CD4-positive, alpha-beta T cell (primary cell): ENCODE measurements at regions not wholly inside any gene's neighbourhood (a gene's known extent, or its start where the extent isn't known, plus 50 kb on each side); places are given as distances from the start of the nearest gene placed in this dataset.

Experiments used
- ATAC-seq: fragments of 200-7000 bp; cut with Tn5 transposase; one replicate; pipeline ENCODE4 v1.10.0; 2022; ENCODE audit warnings: mild to moderate bottlenecking; ENCODE audit not compliant: poor library complexity
- CTCF ChIA-PET: fragments of 350-600 bp; sonication (Branson Sonifier 250); formaldehyde crosslinking; loops from one replicate; lab custom pipeline; 2021; ENCODE audit warnings: antibody characterized with exemption, inconsistent platforms; lab: Charles Lee
- POLR2A ChIA-PET: fragments of 350-600 bp; sonication (Branson Sonifier 250); formaldehyde crosslinking; loops from one replicate; lab custom pipeline; 2021; ENCODE audit warnings: antibody characterized with exemption, inconsistent platforms; lab: Charles Lee
- DNase-seq, 14 experiments: peaks; one replicate each; pipeline ENCODE4 v3.0.0-alpha.2; 2013 to 2020; ENCODE audit warnings: mixed read lengths in 2 of 14
- H3K27ac ChIP-seq, 2 donors: one replicate each; pipeline versions ENCODE4 v1.5.1 to v1.7.0; 2013; ENCODE audit warnings: low read length in 2 of 2, low read depth in 1 of 2, mild to moderate bottlenecking in 1 of 2
- H3K27me3 ChIP-seq, 2 experiments: 1 replicate in 1 of 2; 2 replicates in 1 of 2; pipeline versions ENCODE4 v1.6.1 to v1.7.0; 2013; ENCODE audit warnings: low read length in 2 of 2, control low read depth in 1 of 2, mild to moderate bottlenecking in 1 of 2, moderate library complexity in 1 of 2; ENCODE audit not compliant: insufficient read depth in 2 of 2, control insufficient read depth in 1 of 2
- H3K36me3 ChIP-seq: one replicate; pipeline ENCODE4 v1.6.1; 2013; ENCODE audit warnings: low read length, control low read depth; ENCODE audit not compliant: insufficient read depth
- H3K4me1 ChIP-seq: one replicate; pipeline ENCODE4 v1.6.1; 2013; ENCODE audit warnings: low read length, control low read depth; ENCODE audit not compliant: insufficient read depth
- H3K4me3 ChIP-seq: one replicate; pipeline ENCODE4 v1.5.1; 2013; ENCODE audit warnings: mild to moderate bottlenecking, low read length, moderate library complexity
- H3K9me3 ChIP-seq, 2 experiments: 1 replicate in 1 of 2; 2 replicates in 1 of 2; pipeline versions ENCODE4 v1.6.1 to v1.7.0; 2013; ENCODE audit warnings: low read length in 2 of 2, mild to moderate bottlenecking in 2 of 2, control low read depth in 1 of 2, moderate library complexity in 1 of 2; ENCODE audit not compliant: control insufficient read depth in 1 of 2, insufficient read depth in 1 of 2
- H3K27ac Mint-ChIP-seq: one replicate; pipeline ENCODE4 v1.8.0; 2020; ENCODE audit warnings: mixed read lengths
- H3K27me3 Mint-ChIP-seq: one replicate; pipeline ENCODE4 v1.8.0; 2021; ENCODE audit warnings: mixed read lengths
- H3K36me3 Mint-ChIP-seq: one replicate; pipeline ENCODE4 v1.8.0; 2021; ENCODE audit warnings: low read depth, mixed read lengths
- H3K4me1 Mint-ChIP-seq: one replicate; pipeline ENCODE4 v1.8.0; 2021; ENCODE audit warnings: low read depth, mixed read lengths
- H3K4me3 Mint-ChIP-seq: one replicate; pipeline ENCODE4 v1.8.0; 2020; ENCODE audit warnings: mild to moderate bottlenecking, mixed read lengths
- H3K9me3 Mint-ChIP-seq: one replicate; pipeline ENCODE4 v1.8.0; 2020; ENCODE audit warnings: mixed read lengths
- intact Hi-C, 2 experiments: fragments of 100-400 bp; cut with DNase I in 1 of 2; cut with micrococcal nuclease in 1 of 2; formaldehyde crosslinking; loops; one replicate each; pipeline versions ENCODE4 v1.15.1 to v1.9.0; 2023 to 2025; cut with DNase I, micrococcal nuclease
- TF ChIP-seq, protein P1 (sequence below): fragments of 200-600 bp; IDR thresholded peaks from one replicate; pipeline ENCODE4 v1.8.0; 2022; ENCODE audit warnings: antibody characterized with exemption, mild to moderate bottlenecking

DNA sequence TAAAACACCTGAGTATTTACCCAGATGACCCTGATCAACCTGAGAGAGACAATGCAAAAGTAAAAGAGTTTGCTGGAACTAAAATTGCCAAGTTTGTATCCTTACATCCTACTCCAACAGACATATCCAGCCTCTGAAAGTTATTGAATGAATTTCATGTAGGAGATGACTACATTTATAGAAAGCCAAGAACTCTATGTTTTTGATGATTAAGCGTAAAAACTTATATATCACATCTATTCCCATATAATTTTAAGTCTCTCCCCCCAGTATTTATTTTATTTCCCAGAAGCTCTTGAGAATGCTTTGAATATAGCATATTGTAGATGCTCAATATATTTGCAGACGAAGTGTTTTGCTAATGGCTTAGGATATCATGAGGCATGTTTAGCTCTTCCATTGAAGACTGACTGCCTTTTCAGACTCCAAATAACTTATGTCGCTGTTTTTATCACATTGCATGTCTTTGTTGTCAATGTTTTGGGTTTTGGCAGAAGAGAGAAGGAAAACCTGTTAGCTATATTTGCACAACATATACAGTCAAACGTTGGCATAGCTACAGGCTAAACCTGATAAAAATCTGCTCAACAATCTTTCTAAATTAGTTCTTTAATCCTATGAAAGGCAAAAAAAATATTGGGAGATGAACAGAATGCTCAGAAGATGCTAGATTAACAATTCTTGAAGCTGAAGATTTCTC is 213.6 kb downstream of the DIO2 start:
- no peak overlapping the region for H3K4me3 ChIP-seq
- Mint-ChIP-seq H3K27ac (no peak overlapping the region), H3K36me3 (no peaks in the 10 kb centered on the region), H3K4me3 (no peak overlapping the region), H3K27me3 (no peaks in the 10 kb centered on the region), H3K9me3 (peaks cover 8% of the 10 kb centered on the region), H3K4me1 (no peaks in the 10 kb centered on the region)
- H3K4me1 ChIP-seq: no peaks in the 10 kb centered on the region
- ChIA-PET CTCF (no interaction called here), POLR2A (no interaction called here)
- no peaks in the 10 kb centered on the region for H3K27me3 ChIP-seq
- H3K36me3 ChIP-seq: no peaks in the 10 kb centered on the region
- ATAC-seq (no peak), DNase-seq (no peak)
- TF ChIP-seq, protein P1, sequence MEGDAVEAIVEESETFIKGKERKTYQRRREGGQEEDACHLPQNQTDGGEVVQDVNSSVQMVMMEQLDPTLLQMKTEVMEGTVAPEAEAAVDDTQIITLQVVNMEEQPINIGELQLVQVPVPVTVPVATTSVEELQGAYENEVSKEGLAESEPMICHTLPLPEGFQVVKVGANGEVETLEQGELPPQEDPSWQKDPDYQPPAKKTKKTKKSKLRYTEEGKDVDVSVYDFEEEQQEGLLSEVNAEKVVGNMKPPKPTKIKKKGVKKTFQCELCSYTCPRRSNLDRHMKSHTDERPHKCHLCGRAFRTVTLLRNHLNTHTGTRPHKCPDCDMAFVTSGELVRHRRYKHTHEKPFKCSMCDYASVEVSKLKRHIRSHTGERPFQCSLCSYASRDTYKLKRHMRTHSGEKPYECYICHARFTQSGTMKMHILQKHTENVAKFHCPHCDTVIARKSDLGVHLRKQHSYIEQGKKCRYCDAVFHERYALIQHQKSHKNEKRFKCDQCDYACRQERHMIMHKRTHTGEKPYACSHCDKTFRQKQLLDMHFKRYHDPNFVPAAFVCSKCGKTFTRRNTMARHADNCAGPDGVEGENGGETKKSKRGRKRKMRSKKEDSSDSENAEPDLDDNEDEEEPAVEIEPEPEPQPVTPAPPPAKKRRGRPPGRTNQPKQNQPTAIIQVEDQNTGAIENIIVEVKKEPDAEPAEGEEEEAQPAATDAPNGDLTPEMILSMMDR: no peak
- H3K27ac ChIP-seq: no peak overlapping the region
- no peaks in the 10 kb centered on the region for H3K9me3 ChIP-seq
- intact Hi-C loops: no loop called here

DNA sequence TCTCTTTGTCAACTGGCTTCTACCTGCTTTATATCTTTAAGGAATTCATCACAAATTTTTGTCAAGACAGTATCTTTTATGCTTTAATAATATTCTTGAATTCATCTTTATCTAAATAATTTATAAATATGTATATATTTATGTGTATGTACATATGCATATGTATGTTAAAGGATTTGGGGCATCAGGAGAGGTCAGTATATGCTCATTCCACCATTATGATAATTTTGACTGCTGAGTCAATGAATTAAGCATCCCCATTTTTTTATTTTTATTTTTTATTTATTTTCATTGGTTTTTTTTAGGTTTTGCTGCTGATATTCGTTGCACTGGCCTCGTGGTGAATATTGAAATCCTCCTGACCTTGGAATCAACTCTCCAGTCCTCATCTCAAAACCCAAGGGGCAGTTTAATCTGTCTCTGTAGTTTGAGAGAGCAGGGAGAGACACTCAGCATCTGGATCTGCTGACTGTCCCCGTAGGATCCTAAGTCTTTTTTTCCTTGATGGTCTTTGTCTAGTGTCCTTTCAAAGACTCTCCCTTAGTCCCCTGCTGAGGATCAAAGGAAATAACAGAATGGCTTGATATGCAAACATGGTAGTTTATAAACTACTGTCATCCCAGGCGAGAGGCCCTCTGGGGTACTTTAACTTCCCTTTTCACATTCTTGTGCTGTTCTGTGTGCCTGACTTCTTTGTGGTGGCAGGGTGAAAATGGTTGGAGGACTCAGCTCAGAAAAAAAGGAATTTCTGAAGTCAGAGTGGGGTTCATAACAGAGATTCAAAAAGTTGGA is 218.7 kb downstream of the DIO2 start:
- TF ChIP-seq, protein P1: no peak
- DNase-seq: no peak
- H3K4me1 Mint-ChIP-seq: no peaks in the 10 kb centered on the region
- no peaks in the 10 kb centered on the region for H3K27me3 ChIP-seq
- peaks cover 0 to 3% of the 10 kb centered on the region in 2 experiments for H3K9me3 ChIP-seq
- no peak overlapping the region for H3K27ac ChIP-seq
- H3K4me1 ChIP-seq: no peaks in the 10 kb centered on the region
- H3K9me3 Mint-ChIP-seq: peaks cover 9% of the 10 kb centered on the region
- H3K4me3 ChIP-seq: no peak overlapping the region
- no peaks in the 10 kb centered on the region for H3K36me3 Mint-ChIP-seq
- H3K27ac Mint-ChIP-seq: no peak overlapping the region
- intact Hi-C loops: no loop called here
- no peaks in the 10 kb centered on the region for H3K36me3 ChIP-seq
- ATAC-seq: no peak
- POLR2A ChIA-PET: no interaction called here
- no peaks in the 10 kb centered on the region for H3K27me3 Mint-ChIP-seq
- H3K4me3 Mint-ChIP-seq: no peak overlapping the region
- CTCF ChIA-PET: no interaction called here

DNA sequence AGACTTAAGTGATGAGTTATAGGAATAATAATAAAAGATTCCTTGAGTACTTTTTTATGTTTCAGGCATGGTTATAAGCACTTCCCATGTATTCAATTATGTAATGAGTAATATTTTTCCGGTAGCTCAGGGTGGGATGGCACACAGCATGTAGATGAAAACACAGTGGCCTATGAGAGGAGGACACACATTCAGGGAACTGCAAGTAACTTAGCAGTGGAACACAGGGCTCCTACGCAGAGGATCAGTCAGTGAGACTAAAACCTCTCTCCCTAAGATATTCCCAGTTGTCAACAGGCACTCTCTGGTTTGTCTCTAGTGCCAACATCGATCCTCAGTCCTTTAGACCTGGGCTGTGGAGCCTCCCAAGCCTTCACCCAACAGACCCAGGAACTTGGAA is 219.4 kb downstream of the DIO2 start:
- TF ChIP-seq, protein P1: no peak
- POLR2A ChIA-PET: no interaction called here
- no peak overlapping the region for H3K4me3 ChIP-seq
- Mint-ChIP-seq H3K4me3 (no peak overlapping the region), H3K27ac (no peak overlapping the region), H3K36me3 (no peaks in the 10 kb centered on the region), H3K9me3 (peaks cover 8% of the 10 kb centered on the region), H3K4me1 (no peaks in the 10 kb centered on the region), H3K27me3 (no peaks in the 10 kb centered on the region)
- no peaks in the 10 kb centered on the region for H3K4me1 ChIP-seq
- H3K27ac ChIP-seq: no peak overlapping the region
- ATAC-seq: no peak
- intact Hi-C loops: no loop called here
- no peaks in the 10 kb centered on the region for H3K36me3 ChIP-seq
- H3K27me3 ChIP-seq: no peaks in the 10 kb centered on the region
- peaks cover 0 to 3% of the 10 kb centered on the region in 2 experiments for H3K9me3 ChIP-seq
- CTCF ChIA-PET: no interaction called here
- no peak for DNase-seq
